SU-DHL-6 (cell line): ENCODE measurements at regions not wholly inside any gene's neighbourhood (a gene's known extent, or its start where the extent isn't known, plus 50 kb on each side); places are given as distances from the start of the nearest gene placed in this dataset.

Experiments used
- CTCF ChIP-seq: fragments of 200-600 bp; sonication (generic); IDR thresholded peaks from one replicate; pipeline ENCODE4 v1.5.1; 2017; ENCODE audit warnings: antibody characterized with exemption, mild to moderate bottlenecking, low read length, moderate library complexity; ENCODE audit not compliant: insufficient read depth, poor library complexity, severe bottlenecking
- EZH2phosphoT487 ChIP-seq: fragments of 200-600 bp; sonication (generic), shearing (Covaris generic); conservative IDR thresholded peaks from 2 replicates; pipeline ENCODE4 v1.6.1; 2018; ENCODE audit warnings: mild to moderate bottlenecking, antibody characterized with exemption, low read length, moderate library complexity, mixed read lengths

DNA sequence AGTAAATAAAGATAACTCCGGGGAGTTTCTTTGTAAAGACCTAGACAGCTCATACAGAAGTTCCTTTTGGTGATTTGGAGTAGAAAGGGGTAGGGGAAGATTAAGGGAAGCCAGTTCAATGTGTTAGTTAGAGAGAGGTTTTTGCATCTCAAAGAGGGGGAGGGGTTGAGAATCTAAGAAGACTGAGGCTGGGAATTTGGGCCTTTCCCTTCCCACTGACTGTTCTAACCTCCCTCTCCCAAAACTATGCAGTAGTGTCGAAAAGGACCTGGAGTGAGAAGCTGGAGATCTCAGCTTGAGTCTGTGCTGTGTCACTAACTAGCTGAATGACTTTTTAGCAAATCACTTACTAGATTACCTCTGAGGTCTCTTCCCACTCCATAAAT lies 55.7 kb upstream of the CCDC160 start:
- TF ChIP-seq CTCF, result no peak
- TF ChIP-seq EZH2phosphoT487, result no peak
